HEK293 (cell line): ENCODE measurements at regions not wholly inside any gene's neighbourhood (a gene's known extent, or its start where the extent isn't known, plus 50 kb on each side); places are given as distances from the start of the nearest gene placed in this dataset.

Source experiments
- CTCF ChIA-PET: fragments of 350-600 bp; formaldehyde crosslinking; extraction: SDS; loops from one replicate; lab custom pipeline; 2021; ENCODE audit warnings: antibody characterized with exemption; lab: Yijun Ruan, JAX
- POLR2A ChIA-PET: fragments of 300-600 bp; formaldehyde crosslinking; extraction: SDS; loops from one replicate; lab custom pipeline; 2020; ENCODE audit warnings: antibody characterized with exemption, inconsistent platforms; lab: Yijun Ruan, JAX
- H3K27ac ChIP-seq: fragments of 200-500 bp; sonication (Bioruptor generic); 2 replicates; pipeline ENCODE4 v1.5.1; 2014; ENCODE audit warnings: low read depth, low read length, control low read depth, inconsistent platforms; ENCODE audit errors: extremely low read depth
- H3K36me3 ChIP-seq, 2 experiments: fragments of 200-500 bp in 1 of 2; sonication (Bioruptor generic) in 1 of 2; 1 replicate in 1 of 2; 2 replicates in 1 of 2; pipeline ENCODE4 v1.5.1; 2014 to 2017; ENCODE audit warnings: inconsistent platforms in 2 of 2, low read length in 2 of 2; ENCODE audit not compliant: control insufficient read depth in 2 of 2, insufficient read depth in 1 of 2
- H3K4me1 ChIP-seq: fragments of 200-500 bp; sonication (Bioruptor generic); 2 replicates; pipeline ENCODE4 v1.5.1; 2014; ENCODE audit warnings: mild to moderate bottlenecking, low read length, inconsistent platforms; ENCODE audit not compliant: control insufficient read depth, insufficient read depth
- H3K4me3 ChIP-seq: 2 replicates; pipeline ENCODE4 v1.5.1; 2011; ENCODE audit warnings: low read depth, mild to moderate bottlenecking, control low read depth, low read length, moderate library complexity
- H3K9me3 ChIP-seq: fragments of 200-500 bp; sonication (Bioruptor generic); 2 replicates; pipeline ENCODE4 v1.5.1; 2014; ENCODE audit warnings: low read depth, low read length, inconsistent platforms; ENCODE audit not compliant: control insufficient read depth, insufficient read depth
- HOXA7 ChIP-seq: sonication (generic); formaldehyde crosslinking; IDR thresholded peaks from 2 replicates; pipeline ENCODE4 v1.8.1; 2022; ENCODE audit warnings: missing genetic modification reagents, borderline replicate concordance
- KLF1 ChIP-seq: fragments of 450-650 bp; formaldehyde crosslinking; IDR thresholded peaks from 2 replicates; pipeline ENCODE4 v1.5.1; 2016; ENCODE audit warnings: missing biosample characterization, missing genetic modification characterization
- KLF7 ChIP-seq: fragments of 450-650 bp; formaldehyde crosslinking; IDR thresholded peaks from 2 replicates; pipeline ENCODE4 v1.5.1; 2016; ENCODE audit warnings: missing biosample characterization, missing genetic modification characterization, borderline replicate concordance
- REST ChIP-seq: fragments of 450-650 bp; formaldehyde crosslinking; IDR thresholded peaks from 2 replicates; pipeline ENCODE4 v1.5.1; 2016; ENCODE audit warnings: missing biosample characterization, missing genetic modification characterization
- SP7 ChIP-seq: fragments of 450-650 bp; formaldehyde crosslinking; IDR thresholded peaks from 2 replicates; pipeline ENCODE4 v1.5.1; 2016; ENCODE audit warnings: missing biosample characterization, missing genetic modification characterization
- ZBTB8A ChIP-seq: fragments of 450-650 bp; formaldehyde crosslinking; IDR thresholded peaks from 2 replicates; pipeline ENCODE4 v1.5.1; 2016; ENCODE audit warnings: missing biosample characterization, missing genetic modification characterization
- ZEB2 ChIP-seq: fragments of 450-650 bp; formaldehyde crosslinking; IDR thresholded peaks from 2 replicates; pipeline ENCODE4 v1.5.1; 2016; ENCODE audit warnings: missing biosample characterization, missing genetic modification characterization
- ZNF114 ChIP-seq: fragments of 450-650 bp; formaldehyde crosslinking; IDR thresholded peaks from 2 replicates; pipeline ENCODE4 v1.5.0; 2017; ENCODE audit warnings: missing biosample characterization, missing genetic modification characterization
- ZNF157 ChIP-seq: fragments of 450-650 bp; formaldehyde crosslinking; IDR thresholded peaks from 2 replicates; pipeline ENCODE4 v1.5.1; 2016; ENCODE audit warnings: missing biosample characterization, missing genetic modification characterization
- ZNF221 ChIP-seq: fragments of 450-650 bp; formaldehyde crosslinking; IDR thresholded peaks from 2 replicates; pipeline ENCODE4 v1.5.1; 2017; ENCODE audit warnings: missing biosample characterization, missing genetic modification characterization, borderline replicate concordance
- ZNF239 ChIP-seq: fragments of 450-650 bp; formaldehyde crosslinking; IDR thresholded peaks from 2 replicates; pipeline ENCODE4 v1.5.1; 2016; ENCODE audit warnings: missing biosample characterization, missing genetic modification characterization
- ZNF292 ChIP-seq: fragments of 450-650 bp; formaldehyde crosslinking; IDR thresholded peaks from 2 replicates; pipeline ENCODE4 v1.5.1; 2016; ENCODE audit warnings: low read depth, missing biosample characterization, missing genetic modification characterization, borderline replicate concordance
- ZNF404 ChIP-seq: fragments of 450-650 bp; formaldehyde crosslinking; IDR thresholded peaks from 2 replicates; pipeline ENCODE4 v1.5.1; 2017; ENCODE audit warnings: missing biosample characterization, missing genetic modification characterization
- ZNF423 ChIP-seq: fragments of 450-650 bp; formaldehyde crosslinking; IDR thresholded peaks from 2 replicates; pipeline ENCODE4 v1.5.1; 2016; ENCODE audit warnings: missing biosample characterization, missing genetic modification characterization
- ZNF561 ChIP-seq: fragments of 450-650 bp; IDR thresholded peaks from 2 replicates; pipeline ENCODE4 v1.5.1; 2018; ENCODE audit warnings: missing biosample characterization, missing genetic modification characterization, borderline replicate concordance
- ZNF768 ChIP-seq: fragments of 450-650 bp; formaldehyde crosslinking; IDR thresholded peaks from 2 replicates; pipeline ENCODE4 v1.5.1; 2018; ENCODE audit warnings: missing biosample characterization, mild to moderate bottlenecking, missing genetic modification characterization
- ZNF837 ChIP-seq: fragments of 450-650 bp; formaldehyde crosslinking; IDR thresholded peaks from 2 replicates; pipeline ENCODE4 v1.5.1; 2016; ENCODE audit warnings: missing biosample characterization, missing genetic modification characterization
- ZNF843 ChIP-seq: fragments of 450-650 bp; formaldehyde crosslinking; IDR thresholded peaks from 2 replicates; pipeline ENCODE4 v1.5.1; 2016; ENCODE audit warnings: missing biosample characterization, missing genetic modification characterization
- ZSCAN18 ChIP-seq: fragments of 450-650 bp; formaldehyde crosslinking; IDR thresholded peaks from 2 replicates; pipeline ENCODE4 v1.5.1; 2016; ENCODE audit warnings: missing biosample characterization, missing genetic modification characterization
- TF ChIP-seq, protein P1 (sequence below): IDR thresholded peaks from 2 replicates; pipeline ENCODE4 v1.6.1; 2011; ENCODE audit warnings: mild to moderate bottlenecking, low read depth, low read length, borderline replicate concordance
- TF ChIP-seq, protein P2 (sequence below): fragments of 450-650 bp; formaldehyde crosslinking; IDR thresholded peaks from 2 replicates; pipeline ENCODE4 v1.5.1; 2016; ENCODE audit warnings: missing biosample characterization, missing genetic modification characterization
- TF ChIP-seq, protein P3 (sequence below): fragments of 450-650 bp; formaldehyde crosslinking; IDR thresholded peaks from 2 replicates; pipeline ENCODE4 v1.5.1; 2016; ENCODE audit warnings: missing biosample characterization, missing genetic modification characterization
- TF ChIP-seq, protein P4 (sequence below): fragments of 450-650 bp; formaldehyde crosslinking; IDR thresholded peaks from 2 replicates; pipeline ENCODE4 v1.5.1; 2016; ENCODE audit warnings: missing biosample characterization, missing genetic modification characterization

DNA sequence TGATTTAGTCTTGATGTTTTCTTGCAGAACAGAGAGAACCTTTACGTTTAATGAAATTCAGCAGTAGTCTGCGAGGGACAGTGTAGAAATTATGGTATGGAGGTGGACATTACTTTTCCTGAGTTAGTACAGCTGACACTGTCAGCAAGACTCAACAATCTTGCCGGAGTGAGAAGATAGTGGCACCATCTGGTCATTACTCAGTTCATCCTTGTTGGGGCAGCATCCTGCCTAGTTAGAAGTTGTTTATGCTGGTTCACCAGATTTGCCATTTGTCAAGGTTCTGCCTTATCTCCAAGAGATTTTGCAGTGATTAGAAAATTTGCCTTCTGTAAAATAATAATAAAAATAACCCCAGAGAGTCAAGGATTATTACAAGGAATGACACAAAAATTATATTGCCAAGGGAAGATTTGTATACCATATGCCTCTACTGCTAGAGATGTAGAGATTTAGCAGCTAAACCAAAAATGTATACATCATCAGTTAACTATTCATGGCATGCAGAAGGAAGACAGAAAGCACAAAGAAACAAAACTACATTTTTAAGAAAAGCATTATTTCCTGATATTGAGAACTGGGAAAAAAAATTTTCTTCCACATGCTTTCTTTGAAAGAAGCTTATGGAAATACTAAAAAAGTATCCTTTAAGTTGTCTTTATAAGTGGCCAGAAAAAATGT, 1967.4 kb downstream of the NCAM2 start:
- Histone ChIP-seq H3K27ac (no peak overlapping the region), H3K4me1 (no peaks in the 10 kb centered on the region), H3K9me3 (no peaks in the 10 kb centered on the region; the same call in 1 of the 2 replicates), H3K4me3 (no peak overlapping the region), H3K36me3 (no peaks in the 10 kb centered on the region)
- TF ChIP-seq, protein P1, sequence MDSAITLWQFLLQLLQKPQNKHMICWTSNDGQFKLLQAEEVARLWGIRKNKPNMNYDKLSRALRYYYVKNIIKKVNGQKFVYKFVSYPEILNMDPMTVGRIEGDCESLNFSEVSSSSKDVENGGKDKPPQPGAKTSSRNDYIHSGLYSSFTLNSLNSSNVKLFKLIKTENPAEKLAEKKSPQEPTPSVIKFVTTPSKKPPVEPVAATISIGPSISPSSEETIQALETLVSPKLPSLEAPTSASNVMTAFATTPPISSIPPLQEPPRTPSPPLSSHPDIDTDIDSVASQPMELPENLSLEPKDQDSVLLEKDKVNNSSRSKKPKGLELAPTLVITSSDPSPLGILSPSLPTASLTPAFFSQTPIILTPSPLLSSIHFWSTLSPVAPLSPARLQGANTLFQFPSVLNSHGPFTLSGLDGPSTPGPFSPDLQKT: no peak
- TF ChIP-seq ZNF837: no peak
- TF ChIP-seq ZNF561 (tag by site-specific recombination): no peak
- no peak for TF ChIP-seq HOXA7 (CRISPR knock-in tag)
- TF ChIP-seq ZNF157 (tag by site-specific recombination): no peak
- TF ChIP-seq ZNF292 (tag by site-specific recombination): no peak
- TF ChIP-seq ZNF404: no peak
- no peak for TF ChIP-seq KLF7
- no peak for TF ChIP-seq ZEB2
- no peak for TF ChIP-seq ZNF239 (tag by site-specific recombination)
- no peak for TF ChIP-seq ZSCAN18 (tag by site-specific recombination)
- TF ChIP-seq ZNF221 (tag by site-specific recombination): no peak
- POLR2A ChIA-PET: no interaction called here
- CTCF ChIA-PET: interaction anchor here (0.6 kb wide), 1 partner anchor 446 kb away, joined by 3 read pairs; no protein-coding TSS in a partner anchor

DNA sequence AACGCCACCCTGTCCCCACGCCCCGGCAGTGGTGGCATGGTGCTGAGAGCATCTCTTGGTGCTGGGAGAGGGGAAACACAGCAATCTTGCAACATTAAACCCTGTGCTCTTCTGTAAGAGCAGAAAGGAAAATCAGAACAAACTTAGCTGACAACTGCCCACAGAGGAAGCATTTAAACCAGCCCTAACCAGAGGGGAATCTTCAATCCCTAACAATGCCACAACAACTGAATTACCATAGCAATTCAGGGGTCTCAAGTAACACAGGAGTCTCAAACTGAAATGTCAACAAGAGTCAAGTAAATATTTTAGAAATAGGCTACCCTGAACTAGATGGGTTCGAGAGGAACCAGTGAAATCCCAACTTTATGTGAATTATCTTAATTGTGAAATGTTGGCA, 1983.6 kb downstream of the NCAM2 start:
- no peak overlapping the region for H3K4me3 ChIP-seq
- TF ChIP-seq ZBTB8A (tag by site-specific recombination) (no peak), KLF1 (tag by site-specific recombination) (no peak), ZNF843 (tag by site-specific recombination) (no peak), SP7 (tag by site-specific recombination) (no peak), ZNF423 (tag by site-specific recombination) (no peak), ZNF768 (tag by site-specific recombination) (no peak), ZNF114 (tag by site-specific recombination) (no peak), REST (no peak)
- TF ChIP-seq, protein P2, sequence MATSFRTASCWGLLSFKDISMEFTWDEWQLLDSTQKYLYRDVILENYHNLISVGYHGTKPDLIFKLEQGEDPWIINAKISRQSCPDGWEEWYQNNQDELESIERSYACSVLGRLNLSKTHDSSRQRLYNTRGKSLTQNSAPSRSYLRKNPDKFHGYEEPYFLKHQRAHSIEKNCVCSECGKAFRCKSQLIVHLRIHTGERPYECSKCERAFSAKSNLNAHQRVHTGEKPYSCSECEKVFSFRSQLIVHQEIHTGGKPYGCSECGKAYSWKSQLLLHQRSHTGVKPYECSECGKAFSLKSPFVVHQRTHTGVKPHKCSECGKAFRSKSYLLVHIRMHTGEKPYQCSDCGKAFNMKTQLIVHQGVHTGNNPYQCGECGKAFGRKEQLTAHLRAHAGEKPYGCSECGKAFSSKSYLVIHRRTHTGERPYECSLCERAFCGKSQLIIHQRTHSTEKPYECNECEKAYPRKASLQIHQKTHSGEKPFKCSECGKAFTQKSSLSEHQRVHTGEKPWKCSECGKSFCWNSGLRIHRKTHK (tag by site-specific recombination): no peak
- TF ChIP-seq, protein P3, sequence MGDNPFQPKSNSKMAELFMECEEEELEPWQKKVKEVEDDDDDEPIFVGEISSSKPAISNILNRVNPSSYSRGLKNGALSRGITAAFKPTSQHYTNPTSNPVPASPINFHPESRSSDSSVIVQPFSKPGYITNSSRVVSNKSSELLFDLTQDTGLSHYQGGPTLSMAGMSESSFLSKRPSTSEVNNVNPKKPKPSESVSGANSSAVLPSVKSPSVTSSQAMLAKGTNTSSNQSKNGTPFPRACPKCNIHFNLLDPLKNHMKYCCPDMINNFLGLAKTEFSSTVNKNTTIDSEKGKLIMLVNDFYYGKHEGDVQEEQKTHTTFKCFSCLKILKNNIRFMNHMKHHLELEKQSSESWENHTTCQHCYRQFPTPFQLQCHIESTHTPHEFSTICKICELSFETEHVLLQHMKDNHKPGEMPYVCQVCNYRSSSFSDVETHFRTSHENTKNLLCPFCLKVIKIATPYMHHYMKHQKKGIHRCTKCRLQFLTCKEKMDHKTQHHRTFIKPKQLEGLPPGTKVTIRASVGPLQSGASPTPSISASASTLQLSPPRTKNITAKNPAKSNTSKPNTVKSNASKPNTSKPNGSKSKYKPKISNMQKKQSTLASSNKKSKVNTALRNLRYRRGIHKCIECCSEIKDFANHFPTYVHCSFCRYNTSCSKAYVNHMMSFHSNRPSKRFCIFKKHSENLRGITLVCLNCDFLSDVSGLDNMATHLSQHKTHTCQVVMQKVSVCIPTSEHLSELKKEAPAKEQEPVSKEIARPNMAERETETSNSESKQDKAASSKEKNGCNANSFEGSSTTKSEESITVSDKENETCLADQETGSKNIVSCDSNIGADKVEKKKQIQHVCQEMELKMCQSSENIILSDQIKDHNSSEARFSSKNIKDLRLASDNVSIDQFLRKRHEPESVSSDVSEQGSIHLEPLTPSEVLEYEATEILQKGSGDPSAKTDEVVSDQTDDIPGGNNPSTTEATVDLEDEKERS (tag by site-specific recombination): no peak
- TF ChIP-seq, protein P4, sequence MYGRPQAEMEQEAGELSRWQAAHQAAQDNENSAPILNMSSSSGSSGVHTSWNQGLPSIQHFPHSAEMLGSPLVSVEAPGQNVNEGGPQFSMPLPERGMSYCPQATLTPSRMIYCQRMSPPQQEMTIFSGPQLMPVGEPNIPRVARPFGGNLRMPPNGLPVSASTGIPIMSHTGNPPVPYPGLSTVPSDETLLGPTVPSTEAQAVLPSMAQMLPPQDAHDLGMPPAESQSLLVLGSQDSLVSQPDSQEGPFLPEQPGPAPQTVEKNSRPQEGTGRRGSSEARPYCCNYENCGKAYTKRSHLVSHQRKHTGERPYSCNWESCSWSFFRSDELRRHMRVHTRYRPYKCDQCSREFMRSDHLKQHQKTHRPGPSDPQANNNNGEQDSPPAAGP (tag by site-specific recombination): no peak

More for the DNA sequence above, 1983.6 kb downstream of the NCAM2 start:
- ChIA-PET CTCF (no interaction called here), POLR2A (no interaction called here)
- no peaks in the 10 kb centered on the region for H3K4me1 ChIP-seq
- no peak overlapping the region for H3K27ac ChIP-seq
- H3K36me3 ChIP-seq: no peaks in the 10 kb centered on the region
- no peaks in the 10 kb centered on the region for H3K9me3 ChIP-seq
